ENCODE measurements at regions not wholly inside any gene's neighbourhood (a gene's known extent, or its start where the extent isn't known, plus 50 kb on each side); places are given as distances from the start of the nearest gene placed in this dataset.

DNA sequence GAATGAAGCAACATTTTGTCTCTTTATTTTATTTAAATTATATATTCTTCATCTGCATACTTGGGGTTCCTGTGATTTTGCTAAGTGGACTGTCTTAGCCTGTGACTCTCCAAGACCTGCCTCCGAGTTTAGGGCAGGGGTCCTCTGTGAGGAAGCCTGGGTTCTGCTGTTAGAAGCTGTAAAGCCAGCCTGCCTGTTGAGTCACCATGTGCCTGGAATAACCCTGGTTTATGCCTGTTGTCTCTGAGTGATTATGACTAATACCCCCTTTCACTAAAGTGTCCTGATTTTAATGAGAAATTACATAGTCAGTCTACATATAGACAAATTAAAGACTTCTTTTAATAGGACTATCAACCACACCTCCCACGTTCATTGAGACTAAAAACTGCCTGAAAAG, 369.1 kb downstream of the ZNF521 start:
- TF ChIP-seq CTCF (conservative IDR thresholded peaks at IDR 0.05; ENCODE audit: low read length) (no peak), EZH2phosphoT487 (IDR thresholded peaks at IDR 0.05; ENCODE audit: borderline replicate concordance) (no peak)

Measured in Loucy (cell line).